ENCODE measurements at regions not wholly inside any gene's neighbourhood (a gene's known extent, or its start where the extent isn't known, plus 50 kb on each side); places are given as distances from the start of the nearest gene placed in this dataset.

DNA sequence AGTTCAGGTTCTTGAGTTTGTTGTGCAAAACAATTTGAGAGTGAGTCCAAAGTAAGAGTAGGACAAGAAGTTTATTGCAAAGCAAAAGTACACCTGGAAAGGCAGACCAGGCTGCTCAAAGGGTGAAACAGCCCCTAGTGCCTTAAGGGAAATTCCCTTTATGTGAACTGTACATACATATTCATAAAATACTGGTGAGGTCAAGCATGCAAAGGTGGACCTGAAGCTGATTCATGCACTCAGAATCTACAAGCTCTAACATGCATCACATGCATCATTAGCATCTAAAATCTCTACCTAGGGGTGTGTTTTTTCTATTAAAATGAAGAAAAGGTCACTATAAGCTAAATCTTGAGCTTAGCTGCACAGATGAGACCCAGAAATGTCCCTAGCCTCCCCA is 266.9 kb downstream of the SPATA18 start:
- Mint-ChIP-seq H3K9me3 (no peaks in the 10 kb centered on the region), H3K4me3 (no peak overlapping the region), H3K36me3 (ENCODE audit: low read depth) (peaks cover 2% of the 10 kb centered on the region), H3K27ac (ENCODE audit: unreplicated experiment) (no peak overlapping the region), H3K4me1 (no peaks in the 10 kb centered on the region), H3K27me3 (ENCODE audit: low read depth) (peaks cover 12% of the 10 kb centered on the region)
- no peak for DNase-seq (ENCODE audit: low read depth, low spot score)
- TF ChIP-seq, protein P1, sequence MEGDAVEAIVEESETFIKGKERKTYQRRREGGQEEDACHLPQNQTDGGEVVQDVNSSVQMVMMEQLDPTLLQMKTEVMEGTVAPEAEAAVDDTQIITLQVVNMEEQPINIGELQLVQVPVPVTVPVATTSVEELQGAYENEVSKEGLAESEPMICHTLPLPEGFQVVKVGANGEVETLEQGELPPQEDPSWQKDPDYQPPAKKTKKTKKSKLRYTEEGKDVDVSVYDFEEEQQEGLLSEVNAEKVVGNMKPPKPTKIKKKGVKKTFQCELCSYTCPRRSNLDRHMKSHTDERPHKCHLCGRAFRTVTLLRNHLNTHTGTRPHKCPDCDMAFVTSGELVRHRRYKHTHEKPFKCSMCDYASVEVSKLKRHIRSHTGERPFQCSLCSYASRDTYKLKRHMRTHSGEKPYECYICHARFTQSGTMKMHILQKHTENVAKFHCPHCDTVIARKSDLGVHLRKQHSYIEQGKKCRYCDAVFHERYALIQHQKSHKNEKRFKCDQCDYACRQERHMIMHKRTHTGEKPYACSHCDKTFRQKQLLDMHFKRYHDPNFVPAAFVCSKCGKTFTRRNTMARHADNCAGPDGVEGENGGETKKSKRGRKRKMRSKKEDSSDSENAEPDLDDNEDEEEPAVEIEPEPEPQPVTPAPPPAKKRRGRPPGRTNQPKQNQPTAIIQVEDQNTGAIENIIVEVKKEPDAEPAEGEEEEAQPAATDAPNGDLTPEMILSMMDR (conservative IDR thresholded peaks at IDR 0.05) = no peak

DNA sequence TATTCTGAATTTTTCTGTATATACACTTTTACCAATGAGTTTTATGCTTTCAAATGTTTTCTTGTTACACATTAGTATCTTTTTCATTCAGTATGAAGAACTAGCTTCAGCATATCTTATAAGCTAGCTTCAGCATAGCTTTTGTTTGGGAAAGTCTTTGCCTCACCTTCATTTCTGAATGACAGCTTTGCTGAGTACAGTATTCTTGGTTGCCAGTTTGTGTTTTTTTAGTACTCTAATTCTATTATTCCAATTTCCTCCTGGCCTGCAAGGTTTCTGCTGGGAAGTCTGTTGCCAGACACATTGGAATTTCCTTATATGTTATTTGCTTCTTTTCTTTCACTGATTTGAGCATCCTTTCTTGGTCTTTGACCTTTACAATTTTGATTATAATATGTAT is 278.8 kb downstream of the SPATA18 start:
- Mint-ChIP-seq H3K9me3 (peaks cover 25% of the 10 kb centered on the region), H3K27me3 (ENCODE audit: low read depth) (no peaks in the 10 kb centered on the region)

GRCh38 chr4:52343595-52343994 is 292.5 kb downstream of the SPATA18 start:
- Mint-ChIP-seq H3K27me3 (ENCODE audit: low read depth) (no peaks in the 10 kb centered on the region), H3K4me1 (no peaks in the 10 kb centered on the region), H3K27ac (ENCODE audit: unreplicated experiment) (no peak overlapping the region), H3K36me3 (ENCODE audit: low read depth) (no peaks in the 10 kb centered on the region), H3K4me3 (no peak overlapping the region), H3K9me3 (peaks cover 13% of the 10 kb centered on the region)
- TF ChIP-seq, protein P1 (conservative IDR thresholded peaks at IDR 0.05) = no peak
- DNase-seq (ENCODE audit: low read depth, low spot score) = no peak

More for the DNA sequence above, 278.8 kb downstream of the SPATA18 start:
- H3K4me1 Mint-ChIP-seq = no peaks in the 10 kb centered on the region
- no peak overlapping the region for H3K27ac Mint-ChIP-seq (ENCODE audit: unreplicated experiment)
- TF ChIP-seq, protein P1 (conservative IDR thresholded peaks at IDR 0.05) = no peak
- no peak overlapping the region for H3K4me3 Mint-ChIP-seq
- DNase-seq (ENCODE audit: low read depth, low spot score) = no peak
- H3K36me3 Mint-ChIP-seq (ENCODE audit: low read depth) = peaks cover 6% of the 10 kb centered on the region

- H3K4me3 Mint-ChIP-seq = no peak overlapping the region
- H3K27me3 Mint-ChIP-seq (ENCODE audit: low read depth) = no peaks in the 10 kb centered on the region
- no peak for DNase-seq (ENCODE audit: low read depth, low spot score)
- H3K36me3 Mint-ChIP-seq (ENCODE audit: low read depth) = no peaks in the 10 kb centered on the region
- peaks cover 3% of the 10 kb centered on the region for H3K9me3 Mint-ChIP-seq
- H3K27ac Mint-ChIP-seq (ENCODE audit: unreplicated experiment) = no peak overlapping the region
- no peaks in the 10 kb centered on the region for H3K4me1 Mint-ChIP-seq
- TF ChIP-seq, protein P1 (conservative IDR thresholded peaks at IDR 0.05) = no peak
Measured at GRCh38 chr4:52350926-52351325, 299.8 kb downstream of the SPATA18 start.

DNA sequence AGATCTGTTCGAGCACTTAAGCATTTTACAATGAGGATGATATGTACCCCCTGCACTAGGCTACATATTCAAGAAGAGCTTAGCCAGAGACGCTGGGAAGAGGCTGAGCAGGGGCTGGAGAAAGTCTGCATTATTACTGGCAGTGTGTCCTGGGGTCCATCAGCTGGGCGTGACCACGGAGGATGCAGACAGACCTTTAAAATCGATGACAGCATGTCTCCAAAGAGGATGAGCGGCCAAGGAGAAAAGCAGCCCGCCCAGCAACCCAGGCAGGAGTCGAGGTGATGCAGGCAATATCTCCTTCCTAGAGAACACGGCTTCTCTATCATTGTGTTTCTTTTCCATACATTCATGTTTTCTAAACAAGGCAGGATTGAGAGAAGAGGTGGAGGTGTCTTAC is 300.7 kb downstream of the USP46 start:
- TF ChIP-seq, protein P1 (conservative IDR thresholded peaks at IDR 0.05) = no peak
- Mint-ChIP-seq H3K4me3 (no peak overlapping the region), H3K27ac (ENCODE audit: unreplicated experiment) (no peak overlapping the region), H3K36me3 (ENCODE audit: low read depth) (no peaks in the 10 kb centered on the region), H3K4me1 (no peaks in the 10 kb centered on the region), H3K27me3 (ENCODE audit: low read depth) (no peaks in the 10 kb centered on the region), H3K9me3 (no peaks in the 10 kb centered on the region)
- no peak for DNase-seq (ENCODE audit: low read depth, low spot score)

GRCh38 chr4:52358883-52359321 is 300.2 kb downstream of the USP46 start:
- TF ChIP-seq, protein P1 (conservative IDR thresholded peaks at IDR 0.05) = no peak
- Mint-ChIP-seq H3K27ac (ENCODE audit: unreplicated experiment) (no peak overlapping the region), H3K4me3 (no peak overlapping the region), H3K9me3 (no peaks in the 10 kb centered on the region), H3K4me1 (no peaks in the 10 kb centered on the region), H3K36me3 (ENCODE audit: low read depth) (no peaks in the 10 kb centered on the region), H3K27me3 (ENCODE audit: low read depth) (no peaks in the 10 kb centered on the region)
- no peak for DNase-seq (ENCODE audit: low read depth, low spot score)
